ENCODE measurements at regions not wholly inside any gene's neighbourhood (a gene's known extent, or its start where the extent isn't known, plus 50 kb on each side); places are given as distances from the start of the nearest gene placed in this dataset.

- peak; percentile 16 for DNase-seq
These were observed 69.4 kb upstream of the ADAMTSL1 start for GRCh38 chr9:18404434-18405029.

- no peak for DNase-seq
These were observed 68.7 kb upstream of the ADAMTSL1 start for GRCh38 chr9:18405240-18405639.

- DNase-seq: no peak
These were observed 63.0 kb upstream of the ADAMTSL1 start for GRCh38 chr9:18410983-18411382.

- DNase-seq: no peak
These were observed 52.6 kb upstream of the ADAMTSL1 start for GRCh38 chr9:18421391-18421790.

GRCh38 chr9:18422296-18423036 lies 51.5 kb upstream of the ADAMTSL1 start:
- DNase-seq: no peak

GRCh38 chr9:18423791-18424531 lies 50.0 kb upstream of the ADAMTSL1 start:
- no peak for DNase-seq

All from dermis blood vessel endothelial cell (primary cell).